IMR-90 (cell line): ENCODE measurements at regions not wholly inside any gene's neighbourhood (a gene's known extent, or its start where the extent isn't known, plus 50 kb on each side); places are given as distances from the start of the nearest gene placed in this dataset.

Experiments used
- ATAC-seq: fragments of 200-7000 bp; cut with Tn5 transposase; 2 replicates; pipeline ENCODE4 v1.9.1; 2020; ENCODE audit warnings: low read depth, mild to moderate bottlenecking, moderate library complexity
- BruUV-seq: library from RNA; stranded (reverse); fragments of 400-500 nt; replicated peaks from 2 replicates; lab custom pipeline; 2021; lab: Mats Ljungman, UMichigan
- CTCF ChIA-PET: fragments of 300-600 bp; formaldehyde crosslinking; extraction: SDS; loops from one replicate; lab custom pipeline; 2021; ENCODE audit warnings: antibody characterized with exemption; lab: Yijun Ruan, JAX
- POLR2A ChIA-PET: fragments of 300-600 bp; sonication (Branson Sonifier 250); formaldehyde crosslinking; loops from one replicate; lab custom pipeline; 2022; ENCODE audit warnings: antibody characterized with exemption; ENCODE audit not compliant: unreplicated experiment; lab: Charles Lee
- DNase-seq: peaks from one replicate; pipeline ENCODE4 v3.0.0; 2013
- H2AFZ ChIP-seq: replicated peaks from 2 replicates; pipeline ENCODE3; 2013; ENCODE audit warnings: low read length, mild to moderate bottlenecking; ENCODE audit not compliant: poor library complexity
- H2AK5ac ChIP-seq: 2 replicates; pipeline ENCODE4 v1.6.1; 2013; ENCODE audit warnings: low read depth, low read length, inconsistent platforms
- H2AK9ac ChIP-seq: replicated peaks from 2 replicates; pipeline ENCODE3; 2013; ENCODE audit warnings: mild to moderate bottlenecking, low read depth, low read length, moderate library complexity; ENCODE audit not compliant: poor library complexity
- H2BK120ac ChIP-seq: 2 replicates; pipeline ENCODE4 v1.6.1; 2013; ENCODE audit warnings: low read depth, low read length, inconsistent platforms
- H2BK15ac ChIP-seq: 3 replicates; pipeline ENCODE4 v1.6.1; 2013; ENCODE audit warnings: low read depth, low read length, inconsistent platforms
- H2BK20ac ChIP-seq: 2 replicates; pipeline ENCODE4 v1.6.1; 2013; ENCODE audit warnings: low read depth, mild to moderate bottlenecking, inconsistent platforms, low read length, moderate library complexity
- H2BK5ac ChIP-seq: 2 replicates; pipeline ENCODE4 v1.6.1; 2013; ENCODE audit warnings: mild to moderate bottlenecking, low read depth, low read length, inconsistent platforms; ENCODE audit not compliant: poor library complexity, severe bottlenecking
- H3K14ac ChIP-seq: replicated peaks from 2 replicates; pipeline ENCODE4 v1.6.1; 2013; ENCODE audit warnings: low read depth, low read length, inconsistent platforms
- H3K18ac ChIP-seq: 2 replicates; pipeline ENCODE4 v1.6.1; 2013; ENCODE audit warnings: low read depth, low read length, control low read depth
- H3K23ac ChIP-seq: 2 replicates; pipeline ENCODE4 v1.6.1; 2013; ENCODE audit warnings: low read depth, low read length, inconsistent platforms
- H3K27ac ChIP-seq: 2 replicates; pipeline ENCODE4 v1.5.1; 2013; ENCODE audit warnings: mild to moderate bottlenecking, control low read depth, low read length; ENCODE audit not compliant: insufficient read depth
- H3K27me3 ChIP-seq: 2 replicates; pipeline ENCODE4 v1.6.1; 2013; ENCODE audit warnings: low read length; ENCODE audit not compliant: control insufficient read depth, insufficient read depth
- H3K36me3 ChIP-seq: 2 replicates; pipeline ENCODE4 v1.6.1; 2013; ENCODE audit warnings: low read length, mixed read lengths; ENCODE audit not compliant: control insufficient read depth, insufficient read depth
- H3K4ac ChIP-seq: 2 replicates; pipeline ENCODE4 v1.6.1; 2013; ENCODE audit warnings: low read depth, low read length, inconsistent platforms
- H3K4me1 ChIP-seq: 2 replicates; pipeline ENCODE4 v1.6.1; 2013; ENCODE audit warnings: low read length, mixed read lengths; ENCODE audit not compliant: control insufficient read depth, insufficient read depth
- H3K4me2 ChIP-seq: 2 replicates; pipeline ENCODE4 v1.6.1; 2013; ENCODE audit warnings: low read depth, mild to moderate bottlenecking, control low read depth, low read length, moderate library complexity
- H3K4me3 ChIP-seq: 2 replicates; pipeline ENCODE4 v1.5.1; 2013; ENCODE audit warnings: low read depth, mild to moderate bottlenecking, control low read depth, low read length, moderate library complexity; ENCODE audit not compliant: insufficient read depth
- H3K56ac ChIP-seq: 2 replicates; pipeline ENCODE4 v1.6.1; 2013; ENCODE audit warnings: low read length, inconsistent platforms; ENCODE audit not compliant: insufficient read depth; ENCODE audit errors: extremely low read depth
- H3K79me1 ChIP-seq, 2 experiments: 2 replicates each; pipeline ENCODE4 v1.6.1; 2013; ENCODE audit warnings: low read length in 2 of 2, inconsistent platforms in 1 of 2, low read depth in 1 of 2
- H3K9ac ChIP-seq: 2 replicates; pipeline ENCODE4 v1.6.1; 2013; ENCODE audit warnings: low read depth, low read length, control low read depth
- H3K9me1 ChIP-seq: 2 replicates; pipeline ENCODE4 v1.6.1; 2013; ENCODE audit warnings: low read length, inconsistent platforms; ENCODE audit not compliant: insufficient read depth
- H3K9me3 ChIP-seq: 2 replicates; pipeline ENCODE4 v1.6.1; 2013; ENCODE audit warnings: low read length; ENCODE audit not compliant: control insufficient read depth, insufficient read depth
- H4K20me1 ChIP-seq: 2 replicates; pipeline ENCODE4 v1.6.1; 2013; ENCODE audit warnings: low read length, inconsistent platforms; ENCODE audit not compliant: insufficient read depth
- H4K5ac ChIP-seq: 2 replicates; pipeline ENCODE4 v1.6.1; 2013; ENCODE audit warnings: mild to moderate bottlenecking, low read depth, low read length, control low read depth
- H4K8ac ChIP-seq, 2 experiments: 2 replicates each; pipeline ENCODE4 v1.6.1; 2013; ENCODE audit warnings: low read depth in 2 of 2, low read length in 2 of 2, control low read depth in 1 of 2, inconsistent platforms in 1 of 2
- H4K91ac ChIP-seq: 2 replicates; pipeline ENCODE4 v1.6.1; 2013; ENCODE audit warnings: low read depth, low read length, inconsistent platforms; ENCODE audit not compliant: insufficient read depth
- CEBPB ChIP-seq: IDR thresholded peaks from 2 replicates; pipeline ENCODE4 v1.6.1; 2012; ENCODE audit warnings: low read depth, low read length, improper control_type of control experiment
- CHD1 ChIP-seq: IDR thresholded peaks from 2 replicates; pipeline ENCODE4 v1.6.1; 2012; ENCODE audit warnings: low read depth, low read length, improper control_type of control experiment
- CTCF ChIP-seq: conservative IDR thresholded peaks from 2 replicates; pipeline ENCODE4 v1.5.1; 2012; ENCODE audit warnings: mild to moderate bottlenecking, low read depth, low read length, improper control_type of control experiment
- FOS ChIP-seq: fragments of 150-350 bp; IDR thresholded peaks from 2 replicates; pipeline ENCODE4 v1.6.1; 2016; ENCODE audit warnings: low read depth, low read length
- MAZ ChIP-seq: IDR thresholded peaks from 2 replicates; pipeline ENCODE4 v1.6.1; 2012; ENCODE audit warnings: low read depth, mild to moderate bottlenecking, low read length, improper control_type of control experiment, moderate library complexity, borderline replicate concordance
- MXI1 ChIP-seq: IDR thresholded peaks from 2 replicates; pipeline ENCODE4 v1.6.1; 2012; ENCODE audit warnings: low read depth, mild to moderate bottlenecking, low read length, moderate library complexity, borderline replicate concordance
- POLR2A ChIP-seq: IDR thresholded peaks from 2 replicates; pipeline ENCODE4 v1.6.1; 2012; ENCODE audit warnings: mild to moderate bottlenecking, low read depth, low read length
- RCOR1 ChIP-seq: IDR thresholded peaks from 2 replicates; pipeline ENCODE4 v1.6.1; 2012; ENCODE audit warnings: mild to moderate bottlenecking, low read length, improper control_type of control experiment; ENCODE audit not compliant: insufficient replicate concordance
- RFX5 ChIP-seq: IDR thresholded peaks from 2 replicates; pipeline ENCODE4 v1.8.0; 2012; ENCODE audit warnings: low read depth, mild to moderate bottlenecking, low read length, moderate library complexity
- SMC3 ChIP-seq: fragments of 150-350 bp; IDR thresholded peaks from 2 replicates; pipeline ENCODE4 v1.6.1; 2016; ENCODE audit warnings: low read depth, mild to moderate bottlenecking, antibody characterized with exemption, low read length, moderate library complexity
- WGBS, 2 experiments: methylation state at CpG; one replicate each; pipeline versions ENCODE4 v1.1.5 to v1.1.7; 2013; ENCODE audit warnings: missing lambda C conversion rate in 2 of 2; ENCODE audit not compliant: insufficient read length in 1 of 2; ENCODE audit errors: extremely low coverage in 2 of 2; 5-methylcytosine and 5-hydroxymethylcytosine counted together
- dilution Hi-C: fragments of 300-500 bp; cut with HindIII; formaldehyde crosslinking; loops from one replicate; pipeline ENCODE4 v1.14.3; 2018; ENCODE audit warnings: low sequenced_read_pairs; ENCODE audit not compliant: unreplicated experiment
- in situ Hi-C: fragments of 300-500 bp; cut with MboI; formaldehyde crosslinking; loops from 3 replicates; pipeline ENCODE4 v1.14.3; 2019; ENCODE audit warnings: low sequenced_read_pairs, inconsistent platforms, mixed read lengths
- intact Hi-C: fragments of 100-400 bp; cut with micrococcal nuclease; formaldehyde crosslinking; loops from 2 replicates; pipeline ENCODE4 v1.10.0; 2022
- TF ChIP-seq, protein P1 (sequence below): fragments of 150-350 bp; IDR thresholded peaks from 2 replicates; pipeline ENCODE4 v1.6.1; 2016; ENCODE audit warnings: low read depth, mild to moderate bottlenecking, low read length, moderate library complexity, borderline replicate concordance

DNA sequence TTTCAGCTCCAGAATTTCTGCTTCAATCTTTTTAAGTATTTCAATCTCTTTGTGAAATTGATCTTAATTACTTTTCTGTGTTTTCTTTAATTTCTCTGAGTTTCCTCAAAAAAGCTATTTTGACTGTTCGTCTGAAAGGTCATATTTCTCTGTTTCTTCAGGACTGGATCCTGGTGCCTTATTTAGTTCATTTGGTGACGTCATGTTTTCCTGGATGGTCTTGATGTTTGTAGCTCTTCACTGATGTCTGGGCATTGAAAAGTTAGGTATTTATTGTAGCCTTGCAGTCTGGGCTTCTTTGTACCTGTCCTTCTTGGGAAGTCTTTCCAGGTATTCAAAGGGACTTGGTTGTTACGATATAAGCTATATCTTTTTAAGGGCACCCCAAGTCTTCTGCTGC lies 998.7 kb downstream of the NCAM2 start:
- no peak overlapping the region for H3K4ac ChIP-seq
- no peaks in the 10 kb centered on the region for H3K9me1 ChIP-seq
- in situ Hi-C loops (no loop called here), intact Hi-C loops (no loop called here), dilution Hi-C loops (no loop called here)
- H3K9ac ChIP-seq: no peak overlapping the region
- H4K20me1 ChIP-seq: no peaks in the 10 kb centered on the region
- peaks cover 6% of the 10 kb centered on the region; the same call in 1 of the 2 replicates for H3K9me3 ChIP-seq
- H3K27ac ChIP-seq: no peak overlapping the region
- no peak overlapping the region for H3K18ac ChIP-seq
- no peak overlapping the region for H4K8ac ChIP-seq
- no peak overlapping the region for H2BK5ac ChIP-seq
- DNase-seq (no peak), ATAC-seq (no peak)
- H2BK15ac ChIP-seq: no peak overlapping the region
- no peaks in the 10 kb centered on the region for H3K79me1 ChIP-seq
- no peak overlapping the region for H2AFZ ChIP-seq
- H3K36me3 ChIP-seq: no peaks in the 10 kb centered on the region
- ChIA-PET POLR2A (no interaction called here), CTCF (no interaction called here)
- no peak overlapping the region for H3K23ac ChIP-seq
- H3K56ac ChIP-seq: no peak overlapping the region
- no peaks in the 10 kb centered on the region for H3K4me1 ChIP-seq
- WGBS, 2 experiments: no CpG with 5 or more reads among the region's 3 CpGs
- no peak overlapping the region for H4K91ac ChIP-seq
- H4K5ac ChIP-seq: no peak overlapping the region
- H2BK120ac ChIP-seq: no peak overlapping the region
- BruUV-seq: no TSS peak
- TF ChIP-seq SMC3 (no peak), POLR2A (no peak), CEBPB (no peak), RFX5 (no peak), FOS (no peak), MAZ (no peak), RCOR1 (no peak), CTCF (no peak), CHD1 (no peak), MXI1 (no peak)
- TF ChIP-seq, protein P1, sequence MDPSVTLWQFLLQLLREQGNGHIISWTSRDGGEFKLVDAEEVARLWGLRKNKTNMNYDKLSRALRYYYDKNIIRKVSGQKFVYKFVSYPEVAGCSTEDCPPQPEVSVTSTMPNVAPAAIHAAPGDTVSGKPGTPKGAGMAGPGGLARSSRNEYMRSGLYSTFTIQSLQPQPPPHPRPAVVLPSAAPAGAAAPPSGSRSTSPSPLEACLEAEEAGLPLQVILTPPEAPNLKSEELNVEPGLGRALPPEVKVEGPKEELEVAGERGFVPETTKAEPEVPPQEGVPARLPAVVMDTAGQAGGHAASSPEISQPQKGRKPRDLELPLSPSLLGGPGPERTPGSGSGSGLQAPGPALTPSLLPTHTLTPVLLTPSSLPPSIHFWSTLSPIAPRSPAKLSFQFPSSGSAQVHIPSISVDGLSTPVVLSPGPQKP: no peak
- H3K27me3 ChIP-seq: no peaks in the 10 kb centered on the region
- no peak overlapping the region for H2AK5ac ChIP-seq
- no peak overlapping the region for H2BK20ac ChIP-seq
- no peak overlapping the region for H3K4me3 ChIP-seq
- no peak overlapping the region for H2AK9ac ChIP-seq
- no peak overlapping the region for H3K14ac ChIP-seq
- H3K4me2 ChIP-seq: no peak overlapping the region
